ENCODE measurements at regions not wholly inside any gene's neighbourhood (a gene's known extent, or its start where the extent isn't known, plus 50 kb on each side); places are given as distances from the start of the nearest gene placed in this dataset.
A peak's percentile ranks its signal among the peaks of the same experiment; 100 is the strongest.

GRCh38 chr15:31752065-31752762, 278.1 kb upstream of the CHRNA7 start:
- no peak for DNase-seq (ENCODE audit: low spot score)
- intact Hi-C loops (cut with DNase I): no loop called here

DNA sequence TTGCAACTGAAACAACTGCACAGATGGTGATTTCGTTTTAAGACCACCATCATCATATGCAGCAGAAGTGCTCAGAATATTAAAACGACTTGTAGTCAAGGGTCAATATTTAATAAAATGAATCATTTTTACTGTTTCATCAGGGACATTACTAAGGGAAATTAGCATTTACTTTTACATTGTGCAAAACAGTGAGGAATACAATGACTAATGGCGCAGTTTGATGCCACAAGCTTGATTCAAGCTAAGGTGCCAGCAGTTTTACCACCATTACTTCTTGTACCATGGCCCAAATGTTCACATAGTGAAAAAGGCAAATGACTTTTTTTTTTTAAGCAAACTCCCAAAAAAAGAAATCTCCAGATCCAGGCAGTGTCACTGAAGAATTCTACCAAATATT, 277.4 kb upstream of the CHRNA7 start:
- no peak for DNase-seq (ENCODE audit: low spot score)
- intact Hi-C loops (cut with DNase I): no loop called here

- DNase-seq (ENCODE audit: low spot score): no peak
- intact Hi-C loops (cut with DNase I): no loop called here
Measured at GRCh38 chr15:31758126-31758525, 272.2 kb upstream of the CHRNA7 start.

DNA sequence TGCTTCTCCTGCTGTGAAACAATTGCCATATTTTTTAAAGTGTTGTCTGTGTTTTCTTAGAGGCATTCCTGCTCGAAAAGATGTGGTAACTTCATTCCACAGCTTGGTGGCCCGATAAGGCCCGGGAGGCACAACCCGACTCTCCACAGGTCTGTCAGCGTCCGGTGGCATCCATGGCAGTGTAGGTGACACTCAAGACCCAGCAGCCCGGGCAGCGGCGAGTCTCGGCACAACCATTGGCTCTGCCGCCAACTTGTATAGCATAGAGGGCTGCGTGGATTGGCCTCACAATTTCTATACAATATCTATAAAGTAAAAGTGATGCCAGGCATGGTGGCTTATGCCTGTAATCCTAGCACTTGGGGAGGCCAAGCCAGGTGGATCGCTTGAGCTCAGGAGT, 262.3 kb upstream of the CHRNA7 start:
- no peak for DNase-seq (ENCODE audit: low spot score)
- intact Hi-C loops (cut with DNase I): no loop called here

DNA sequence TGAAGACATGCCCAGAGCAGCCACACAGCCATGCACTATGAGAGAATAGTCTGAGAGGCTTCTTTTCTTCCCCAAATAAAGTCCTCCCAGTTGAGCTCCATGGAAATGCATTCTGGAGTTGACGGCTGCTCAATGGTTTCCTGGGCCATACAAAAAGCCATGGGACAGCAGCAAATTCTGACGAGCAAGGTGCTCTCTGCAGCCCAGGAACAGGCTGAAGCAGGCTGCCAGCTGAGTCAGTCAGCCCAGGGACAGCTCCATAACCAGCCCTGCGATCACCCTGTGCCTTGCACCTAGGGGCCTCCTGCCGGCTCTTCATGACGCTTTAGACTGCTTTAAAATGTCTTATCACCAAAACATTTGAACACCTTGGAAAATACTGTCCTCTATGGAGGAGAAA, 256.3 kb upstream of the CHRNA7 start:
- intact Hi-C loops (cut with DNase I): no loop called here
- no peak for DNase-seq (ENCODE audit: low spot score)

- peak; percentile 66 for DNase-seq (ENCODE audit: low spot score)
- intact Hi-C loops (cut with DNase I): no loop called here
Measured at GRCh38 chr15:31776039-31776438, 254.3 kb upstream of the CHRNA7 start.

GRCh38 chr15:31781261-31781660, 249.1 kb upstream of the CHRNA7 start:
- peak; percentile 25 for DNase-seq (ENCODE audit: low spot score)
- intact Hi-C loops (cut with DNase I): no loop called here

- DNase-seq (ENCODE audit: low spot score): peak; percentile 66
- intact Hi-C loops (cut with DNase I): no loop called here
Measured at GRCh38 chr15:31782016-31782783, 248.1 kb upstream of the CHRNA7 start.

DNA sequence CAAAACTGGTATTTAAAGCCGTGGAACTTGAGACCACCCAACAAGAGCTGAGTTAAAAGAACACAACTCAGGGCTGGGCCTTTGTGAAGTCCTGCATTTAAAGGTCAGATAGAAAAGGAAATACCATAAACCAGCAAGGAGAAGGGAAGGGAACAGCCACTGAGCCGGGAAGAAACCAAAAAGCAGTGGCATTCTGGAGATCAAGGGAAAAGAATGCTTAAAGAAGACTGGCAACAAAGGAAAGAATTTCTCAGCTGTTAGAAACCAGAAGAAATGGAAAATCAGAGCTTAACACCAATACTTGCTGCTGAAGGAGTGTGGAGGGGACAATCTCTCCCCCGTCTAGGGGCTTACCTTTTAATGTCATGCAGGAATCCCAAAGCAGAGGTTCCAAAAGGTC, 247.4 kb upstream of the CHRNA7 start:
- intact Hi-C loops (cut with DNase I): no loop called here
- no peak for DNase-seq (ENCODE audit: low spot score)

- intact Hi-C loops (cut with DNase I): no loop called here
- no peak for DNase-seq (ENCODE audit: low spot score)
Measured at GRCh38 chr15:31786360-31786759, 244.0 kb upstream of the CHRNA7 start.

- DNase-seq (ENCODE audit: low spot score): no peak
- intact Hi-C loops (cut with DNase I): no loop called here
Measured at GRCh38 chr15:31788104-31788503, 242.2 kb upstream of the CHRNA7 start.

GRCh38 chr15:31792611-31793199, 237.6 kb upstream of the CHRNA7 start:
- intact Hi-C loops (cut with DNase I): no loop called here
- no peak for DNase-seq (ENCODE audit: low spot score)

DNA sequence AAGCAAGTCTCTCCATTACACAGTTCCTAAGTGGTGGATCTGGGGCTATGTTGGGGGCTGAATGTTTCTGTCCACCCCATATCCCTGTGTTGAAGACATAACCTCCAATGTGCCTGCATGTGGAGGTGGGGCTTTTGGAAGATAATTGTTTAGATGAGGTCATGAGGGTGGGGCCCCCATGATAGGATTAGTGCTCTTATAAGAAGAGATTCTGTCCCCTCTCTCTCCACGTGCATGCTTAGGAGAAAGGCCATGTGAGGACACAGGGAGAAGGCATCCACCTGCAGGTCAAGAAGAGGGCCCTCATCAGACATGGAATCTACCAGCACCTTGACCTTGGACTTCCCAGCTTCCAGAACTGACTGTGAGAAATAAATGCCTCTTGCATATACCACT, 231.0 kb upstream of the CHRNA7 start:
- intact Hi-C loops (cut with DNase I): no loop called here
- no peak for DNase-seq (ENCODE audit: low spot score)

DNA sequence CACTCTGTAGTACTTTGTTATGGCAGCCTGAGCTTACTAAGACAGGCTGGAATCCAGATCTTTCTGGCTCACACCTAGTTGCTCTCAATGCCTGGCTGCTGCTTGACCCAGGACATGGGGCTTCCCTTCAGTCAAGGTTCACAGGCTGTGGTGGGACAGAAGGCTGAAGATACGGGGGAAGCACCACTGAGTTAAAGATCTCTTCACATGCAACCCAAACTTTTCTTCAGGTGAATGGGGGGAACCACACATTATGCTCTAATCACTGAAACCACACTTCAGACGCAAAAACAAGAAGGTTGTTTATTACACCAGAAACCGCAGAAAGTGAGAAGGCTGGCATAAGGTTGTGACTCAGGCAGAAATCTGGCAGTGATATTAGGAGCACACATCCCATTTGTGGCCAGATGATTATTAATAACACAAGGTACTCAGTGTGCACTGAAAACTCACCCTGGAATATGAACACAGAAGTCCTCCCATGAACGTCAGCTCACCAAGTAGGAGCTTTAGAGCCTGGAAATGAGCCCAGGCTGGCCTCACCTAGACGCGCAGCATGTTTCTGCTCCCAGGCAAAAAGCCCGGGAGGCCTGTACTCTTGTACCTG, 230.5 kb upstream of the CHRNA7 start:
- intact Hi-C loops (cut with DNase I): no loop called here
- no peak for DNase-seq (ENCODE audit: low spot score)

DNA sequence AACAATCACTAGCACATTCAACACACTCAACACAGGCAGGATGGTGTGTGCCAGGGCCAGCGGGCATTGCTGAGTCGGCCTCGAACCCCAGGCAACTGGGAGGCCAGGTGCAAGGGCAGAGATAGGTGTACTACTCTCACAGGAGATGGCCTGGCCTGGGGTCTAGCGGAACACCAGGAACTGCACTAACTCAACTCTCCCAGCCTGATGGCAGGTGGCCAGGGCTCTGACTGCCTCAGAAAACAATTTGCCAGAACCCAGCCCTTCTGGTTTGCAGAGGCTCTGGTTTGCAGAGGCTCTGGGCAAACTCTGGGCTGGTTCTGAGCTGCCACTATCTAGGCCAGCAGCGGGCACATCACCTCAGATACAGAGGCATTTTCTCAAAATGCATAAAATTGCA, 229.2 kb upstream of the CHRNA7 start:
- DNase-seq (ENCODE audit: low spot score): no peak
- intact Hi-C loops (cut with DNase I): no loop called here

- no peak for DNase-seq (ENCODE audit: low spot score)
- intact Hi-C loops (cut with DNase I): no loop called here
Measured at GRCh38 chr15:31802761-31803160, 227.6 kb upstream of the CHRNA7 start.

GRCh38 chr15:31803388-31803884, 226.9 kb upstream of the CHRNA7 start:
- intact Hi-C loops (cut with DNase I): no loop called here
- no peak for DNase-seq (ENCODE audit: low spot score)

- intact Hi-C loops (cut with DNase I): no loop called here
Measured at GRCh38 chr15:31805090-31805662, 225.1 kb upstream of the CHRNA7 start.

DNA sequence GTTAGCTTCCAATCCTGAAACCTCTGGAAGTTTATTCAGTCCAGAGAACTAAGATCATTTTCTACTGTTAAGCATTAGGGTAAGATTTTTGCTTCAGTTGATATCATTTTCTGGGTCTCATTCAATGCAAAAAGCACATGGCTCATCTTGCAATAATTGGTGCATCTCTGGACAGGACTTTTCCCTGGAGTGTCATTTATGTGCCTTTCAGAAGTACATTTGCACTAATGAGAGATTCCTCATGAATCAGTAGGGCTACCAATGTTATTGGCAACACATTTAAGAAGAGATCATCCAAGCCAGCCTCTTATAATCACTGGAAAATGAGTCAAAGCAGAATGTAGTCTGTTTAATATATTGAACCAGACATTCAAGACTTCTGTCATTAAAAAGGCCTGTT, 224.2 kb upstream of the CHRNA7 start:
- intact Hi-C loops (cut with DNase I): no loop called here
- DNase-seq (ENCODE audit: low spot score): no peak

More at GRCh38 chr15:31805090-31805662, 225.1 kb upstream of the CHRNA7 start:
- DNase-seq (ENCODE audit: low spot score): no peak

DNA sequence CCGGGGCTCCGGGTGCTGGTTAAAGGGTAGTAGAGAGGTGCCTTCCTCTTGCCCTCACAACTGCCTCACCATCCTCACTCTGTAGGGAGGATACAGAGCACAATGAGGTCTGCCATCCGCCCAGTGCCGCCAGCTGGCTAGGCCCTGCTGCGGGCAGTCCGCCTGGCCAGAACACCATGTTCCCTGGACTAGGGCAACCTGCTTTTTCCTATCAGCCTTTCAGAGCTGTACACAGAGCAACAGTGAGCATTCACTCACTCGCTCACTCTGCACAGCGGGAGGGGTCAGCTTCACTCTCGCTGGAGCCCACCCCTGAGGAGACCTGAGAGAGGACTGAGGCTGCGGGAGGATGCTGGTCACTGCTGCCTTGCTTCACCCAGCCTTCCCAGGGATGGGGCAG, 218.7 kb upstream of the CHRNA7 start:
- intact Hi-C loops (cut with DNase I): no loop called here
- DNase-seq (ENCODE audit: low spot score): no peak

Data from posterior vena cava (tissue), 2 donors.